HL-60 (cell line): ENCODE measurements at regions not wholly inside any gene's neighbourhood (a gene's known extent, or its start where the extent isn't known, plus 50 kb on each side); places are given as distances from the start of the nearest gene placed in this dataset.

ENCODE experiments used
- DNase-seq, 2 experiments: peaks; one replicate each; pipeline ENCODE4 v3.0.0-alpha.2; 2010 to 2020; ENCODE audit warnings: low read depth in 1 of 2, low spot score in 1 of 2
- H3K27ac ChIP-seq: fragments of 250-450 bp; sonication (Bioruptor Pico); replicated peaks from 2 replicates; pipeline ENCODE4 v1.5.1; 2020; ENCODE audit warnings: mild to moderate bottlenecking, moderate library complexity
- H3K27me3 ChIP-seq: fragments of 250-450 bp; sonication (Bioruptor Pico); 2 replicates; pipeline ENCODE4 v1.5.1; 2021; ENCODE audit warnings: mild to moderate bottlenecking, moderate library complexity; ENCODE audit not compliant: insufficient read depth, poor library complexity, severe bottlenecking
- H3K4me3 ChIP-seq: replicated peaks from 2 replicates; pipeline ENCODE4 v1.5.1; 2011; ENCODE audit warnings: mild to moderate bottlenecking, control low read depth, low read length; ENCODE audit not compliant: insufficient read depth
- GABPA ChIP-seq: IDR thresholded peaks from 2 replicates; pipeline ENCODE4 v1.6.1; 2012; ENCODE audit warnings: low read depth
- POLR2AphosphoS5 ChIP-seq: IDR thresholded peaks from 2 replicates; pipeline ENCODE4 v1.6.1; 2012; ENCODE audit warnings: low read depth
- SPI1 ChIP-seq: IDR thresholded peaks from 2 replicates; pipeline ENCODE4 v1.6.1; 2012; ENCODE audit warnings: low read depth, mild to moderate bottlenecking, borderline replicate concordance
- TF ChIP-seq, protein P1 (sequence below): IDR thresholded peaks from 2 replicates; pipeline ENCODE4 v1.6.1; 2012; ENCODE audit warnings: low read depth; ENCODE audit not compliant: insufficient replicate concordance
- TF ChIP-seq, protein P2 (sequence below): IDR thresholded peaks from one replicate; pipeline ENCODE4 v1.5.1; 2011; ENCODE audit warnings: low read length, control low read depth, inconsistent platforms; ENCODE audit not compliant: insufficient read depth

DNA sequence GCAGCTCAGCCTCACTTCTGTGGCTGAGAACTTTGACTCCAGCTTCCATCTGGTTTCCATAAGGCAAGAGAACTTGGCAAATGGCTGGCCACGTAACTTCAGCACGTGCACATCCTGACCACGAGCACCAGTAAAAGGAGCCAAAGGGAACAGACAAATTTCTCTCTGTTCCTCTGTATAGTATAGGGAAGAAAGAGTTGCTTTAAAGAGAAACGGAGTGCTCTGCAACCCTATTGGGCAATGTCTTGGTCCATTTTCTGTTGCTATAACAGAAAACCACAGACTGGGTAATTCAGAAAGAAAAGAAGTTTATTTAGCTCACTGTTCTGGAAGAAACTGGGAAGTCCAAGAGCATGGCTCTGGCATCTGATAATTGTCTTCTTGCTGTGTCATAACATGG is 558.7 kb downstream of the ACTL7B start:
- TF ChIP-seq GABPA (no peak), POLR2AphosphoS5 (0 out of 2 replicates have a peak, but pooled peaks have one; percentile 21)
- Histone ChIP-seq H3K27me3 (no peaks in the 10 kb centered on the region), H3K4me3 (no peak overlapping the region), H3K27ac (peak overlapping the region; percentile 54)
- DNase-seq, result peak; percentile 55 to 83

DNA sequence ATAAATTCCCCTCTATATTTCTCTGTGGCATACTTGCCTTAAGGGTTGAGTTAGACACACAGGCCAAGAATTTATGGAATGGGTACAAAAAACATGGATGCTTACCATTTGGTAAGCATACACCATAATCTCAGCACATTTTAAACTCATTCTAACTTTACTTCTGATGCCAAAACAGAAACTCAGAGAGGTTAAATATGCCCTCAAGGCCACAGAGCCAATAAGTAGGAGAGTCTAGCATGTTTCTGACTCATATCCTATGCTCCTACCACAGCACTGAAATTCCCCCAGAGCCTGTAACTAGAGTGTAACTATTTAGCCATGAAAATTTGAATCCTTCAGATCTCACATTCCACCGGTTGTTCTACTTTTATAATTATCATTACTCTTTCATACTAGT is 559.7 kb downstream of the ACTL7B start:
- Histone ChIP-seq H3K27ac (no peak overlapping the region), H3K27me3 (no peaks in the 10 kb centered on the region), H3K4me3 (no peak overlapping the region)
- TF ChIP-seq POLR2AphosphoS5 (no peak), GABPA (no peak), SPI1 (no peak)
- TF ChIP-seq, protein P1, sequence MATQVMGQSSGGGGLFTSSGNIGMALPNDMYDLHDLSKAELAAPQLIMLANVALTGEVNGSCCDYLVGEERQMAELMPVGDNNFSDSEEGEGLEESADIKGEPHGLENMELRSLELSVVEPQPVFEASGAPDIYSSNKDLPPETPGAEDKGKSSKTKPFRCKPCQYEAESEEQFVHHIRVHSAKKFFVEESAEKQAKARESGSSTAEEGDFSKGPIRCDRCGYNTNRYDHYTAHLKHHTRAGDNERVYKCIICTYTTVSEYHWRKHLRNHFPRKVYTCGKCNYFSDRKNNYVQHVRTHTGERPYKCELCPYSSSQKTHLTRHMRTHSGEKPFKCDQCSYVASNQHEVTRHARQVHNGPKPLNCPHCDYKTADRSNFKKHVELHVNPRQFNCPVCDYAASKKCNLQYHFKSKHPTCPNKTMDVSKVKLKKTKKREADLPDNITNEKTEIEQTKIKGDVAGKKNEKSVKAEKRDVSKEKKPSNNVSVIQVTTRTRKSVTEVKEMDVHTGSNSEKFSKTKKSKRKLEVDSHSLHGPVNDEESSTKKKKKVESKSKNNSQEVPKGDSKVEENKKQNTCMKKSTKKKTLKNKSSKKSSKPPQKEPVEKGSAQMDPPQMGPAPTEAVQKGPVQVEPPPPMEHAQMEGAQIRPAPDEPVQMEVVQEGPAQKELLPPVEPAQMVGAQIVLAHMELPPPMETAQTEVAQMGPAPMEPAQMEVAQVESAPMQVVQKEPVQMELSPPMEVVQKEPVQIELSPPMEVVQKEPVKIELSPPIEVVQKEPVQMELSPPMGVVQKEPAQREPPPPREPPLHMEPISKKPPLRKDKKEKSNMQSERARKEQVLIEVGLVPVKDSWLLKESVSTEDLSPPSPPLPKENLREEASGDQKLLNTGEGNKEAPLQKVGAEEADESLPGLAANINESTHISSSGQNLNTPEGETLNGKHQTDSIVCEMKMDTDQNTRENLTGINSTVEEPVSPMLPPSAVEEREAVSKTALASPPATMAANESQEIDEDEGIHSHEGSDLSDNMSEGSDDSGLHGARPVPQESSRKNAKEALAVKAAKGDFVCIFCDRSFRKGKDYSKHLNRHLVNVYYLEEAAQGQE, result no peak
- TF ChIP-seq, protein P2, sequence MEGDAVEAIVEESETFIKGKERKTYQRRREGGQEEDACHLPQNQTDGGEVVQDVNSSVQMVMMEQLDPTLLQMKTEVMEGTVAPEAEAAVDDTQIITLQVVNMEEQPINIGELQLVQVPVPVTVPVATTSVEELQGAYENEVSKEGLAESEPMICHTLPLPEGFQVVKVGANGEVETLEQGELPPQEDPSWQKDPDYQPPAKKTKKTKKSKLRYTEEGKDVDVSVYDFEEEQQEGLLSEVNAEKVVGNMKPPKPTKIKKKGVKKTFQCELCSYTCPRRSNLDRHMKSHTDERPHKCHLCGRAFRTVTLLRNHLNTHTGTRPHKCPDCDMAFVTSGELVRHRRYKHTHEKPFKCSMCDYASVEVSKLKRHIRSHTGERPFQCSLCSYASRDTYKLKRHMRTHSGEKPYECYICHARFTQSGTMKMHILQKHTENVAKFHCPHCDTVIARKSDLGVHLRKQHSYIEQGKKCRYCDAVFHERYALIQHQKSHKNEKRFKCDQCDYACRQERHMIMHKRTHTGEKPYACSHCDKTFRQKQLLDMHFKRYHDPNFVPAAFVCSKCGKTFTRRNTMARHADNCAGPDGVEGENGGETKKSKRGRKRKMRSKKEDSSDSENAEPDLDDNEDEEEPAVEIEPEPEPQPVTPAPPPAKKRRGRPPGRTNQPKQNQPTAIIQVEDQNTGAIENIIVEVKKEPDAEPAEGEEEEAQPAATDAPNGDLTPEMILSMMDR, result no peak
- DNase-seq, result no peak

DNA sequence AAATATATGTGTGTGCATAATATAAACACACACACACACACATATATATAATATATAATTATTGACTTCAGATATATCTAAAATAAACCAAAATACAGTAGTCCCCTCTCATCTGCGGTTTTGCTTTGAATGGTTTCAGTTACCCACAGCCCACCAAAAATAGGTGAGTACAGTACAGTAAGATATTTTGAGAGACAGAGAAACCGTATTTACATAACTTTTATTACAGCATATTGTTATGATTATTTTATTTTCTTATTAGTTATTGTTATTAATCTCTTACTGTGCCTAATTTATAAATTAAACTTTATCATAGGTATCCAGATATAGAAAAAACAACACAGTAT is 564.2 kb downstream of the ACTL7B start:
- no peak overlapping the region for H3K27ac ChIP-seq
- no peak overlapping the region for H3K4me3 ChIP-seq
- DNase-seq, result no peak
- no peaks in the 10 kb centered on the region for H3K27me3 ChIP-seq
- TF ChIP-seq, protein P2, result no peak

DNA sequence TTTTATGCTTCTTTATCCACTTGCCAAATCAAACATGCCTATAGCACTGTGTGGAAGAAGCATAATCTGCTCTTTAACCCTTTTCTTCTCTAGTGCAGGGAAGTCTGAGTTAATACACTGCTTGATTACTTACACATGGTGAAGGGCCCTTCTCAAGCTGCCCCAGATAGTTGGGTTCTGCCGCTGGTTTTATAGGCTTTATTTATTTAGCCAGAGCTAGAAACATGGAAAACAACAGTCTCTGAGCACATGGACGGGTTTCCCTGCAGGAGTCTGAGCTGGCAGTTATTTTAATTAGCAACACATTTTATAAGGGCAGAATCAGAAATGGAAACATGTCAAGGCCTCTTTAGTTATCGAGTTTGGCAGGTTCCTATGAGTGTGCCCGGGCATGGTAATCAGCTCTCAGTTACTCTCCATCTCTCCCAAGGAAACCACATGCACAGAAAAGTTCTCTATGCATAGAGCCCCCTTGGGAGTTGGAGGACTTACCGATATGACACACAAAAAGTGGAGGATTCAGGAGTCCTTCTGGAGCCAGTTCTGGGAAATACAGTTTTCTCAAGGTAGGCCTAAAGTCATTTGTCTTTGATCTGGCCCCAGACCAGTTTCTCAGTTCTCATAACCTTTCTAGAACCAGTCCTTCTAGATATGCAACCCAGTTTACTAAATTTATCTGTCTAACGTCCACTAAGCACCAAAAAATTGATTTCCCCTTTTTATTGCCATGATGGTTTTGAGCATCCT is 564.8 kb downstream of the ACTL7B start:
- H3K27ac ChIP-seq, result no peak overlapping the region
- no peaks in the 10 kb centered on the region for H3K27me3 ChIP-seq
- no peak for TF ChIP-seq SPI1
- TF ChIP-seq, protein P2, result no peak
- no peak for TF ChIP-seq POLR2AphosphoS5
- TF ChIP-seq GABPA, result no peak
- TF ChIP-seq, protein P1, result no peak
- no peak for DNase-seq
- no peak overlapping the region for H3K4me3 ChIP-seq
